Nephron (organoid): ENCODE measurements at regions not wholly inside any gene's neighbourhood (a gene's known extent, or its start where the extent isn't known, plus 50 kb on each side); places are given as distances from the start of the nearest gene placed in this dataset.

ENCODE experiments used
- H3K27ac Mint-ChIP-seq, 3 experiments: 2 replicates each; pipeline ENCODE4 v1.8.0; 2020; ENCODE audit warnings: mixed read lengths in 3 of 3, mild to moderate bottlenecking in 2 of 3, moderate library complexity in 1 of 3
- H3K27me3 Mint-ChIP-seq: 2 replicates; pipeline ENCODE4 v1.8.0; 2021; ENCODE audit warnings: low read depth, mild to moderate bottlenecking, moderate library complexity, mixed read lengths
- H3K36me3 Mint-ChIP-seq: 2 replicates; pipeline ENCODE4 v1.8.0; 2020; ENCODE audit warnings: low read depth, mixed read lengths
- H3K4me1 Mint-ChIP-seq: 2 replicates; pipeline ENCODE4 v1.8.0; 2020; ENCODE audit warnings: mixed read lengths
- H3K4me3 Mint-ChIP-seq, 3 experiments: 2 replicates each; pipeline ENCODE4 v1.8.0; 2020; ENCODE audit warnings: mild to moderate bottlenecking in 3 of 3, mixed read lengths in 3 of 3, moderate library complexity in 2 of 3
- H3K9me3 Mint-ChIP-seq: 2 replicates; pipeline ENCODE4 v1.8.0; 2020; ENCODE audit warnings: mixed read lengths
- TF ChIP-seq, protein P1 (sequence below), 3 experiments: fragments of 200-600 bp; sonication (generic); IDR thresholded peaks; one replicate each; pipeline ENCODE4 v1.5.0; 2021; ENCODE audit warnings: antibody characterized with exemption in 3 of 3; ENCODE audit not compliant: unreplicated experiment in 3 of 3

DNA sequence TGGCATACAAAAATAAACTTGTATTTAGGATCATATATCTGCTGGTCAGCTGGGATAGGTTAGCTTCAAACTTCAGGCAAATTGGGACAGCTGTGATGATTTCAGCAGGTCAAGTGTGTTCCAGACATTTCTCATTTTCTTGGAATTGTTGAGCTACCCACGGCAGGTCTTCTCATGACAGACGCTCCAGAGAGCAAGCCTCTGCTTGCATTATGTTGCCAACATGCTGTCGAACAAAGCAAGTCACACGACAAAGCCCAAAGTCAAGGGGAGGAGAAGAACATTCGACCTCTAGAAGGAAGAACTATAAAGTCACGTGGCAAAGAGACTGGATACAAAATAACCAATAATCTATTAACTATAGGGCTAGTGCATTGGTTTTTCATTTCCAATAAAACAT, 103.5 kb downstream of the RAB18 start:
- Mint-ChIP-seq H3K9me3 (peaks cover 3% of the 10 kb centered on the region), H3K27ac (no peak overlapping the region), H3K36me3 (no peaks in the 10 kb centered on the region), H3K4me3 (no peak overlapping the region), H3K4me1 (peaks cover 22% of the 10 kb centered on the region), H3K27me3 (peaks cover 9% of the 10 kb centered on the region)
- TF ChIP-seq, protein P1, sequence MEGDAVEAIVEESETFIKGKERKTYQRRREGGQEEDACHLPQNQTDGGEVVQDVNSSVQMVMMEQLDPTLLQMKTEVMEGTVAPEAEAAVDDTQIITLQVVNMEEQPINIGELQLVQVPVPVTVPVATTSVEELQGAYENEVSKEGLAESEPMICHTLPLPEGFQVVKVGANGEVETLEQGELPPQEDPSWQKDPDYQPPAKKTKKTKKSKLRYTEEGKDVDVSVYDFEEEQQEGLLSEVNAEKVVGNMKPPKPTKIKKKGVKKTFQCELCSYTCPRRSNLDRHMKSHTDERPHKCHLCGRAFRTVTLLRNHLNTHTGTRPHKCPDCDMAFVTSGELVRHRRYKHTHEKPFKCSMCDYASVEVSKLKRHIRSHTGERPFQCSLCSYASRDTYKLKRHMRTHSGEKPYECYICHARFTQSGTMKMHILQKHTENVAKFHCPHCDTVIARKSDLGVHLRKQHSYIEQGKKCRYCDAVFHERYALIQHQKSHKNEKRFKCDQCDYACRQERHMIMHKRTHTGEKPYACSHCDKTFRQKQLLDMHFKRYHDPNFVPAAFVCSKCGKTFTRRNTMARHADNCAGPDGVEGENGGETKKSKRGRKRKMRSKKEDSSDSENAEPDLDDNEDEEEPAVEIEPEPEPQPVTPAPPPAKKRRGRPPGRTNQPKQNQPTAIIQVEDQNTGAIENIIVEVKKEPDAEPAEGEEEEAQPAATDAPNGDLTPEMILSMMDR (IDR thresholded peaks at IDR 0.05; ENCODE audit: unreplicated experiment in 3 of 3), result no peak

DNA sequence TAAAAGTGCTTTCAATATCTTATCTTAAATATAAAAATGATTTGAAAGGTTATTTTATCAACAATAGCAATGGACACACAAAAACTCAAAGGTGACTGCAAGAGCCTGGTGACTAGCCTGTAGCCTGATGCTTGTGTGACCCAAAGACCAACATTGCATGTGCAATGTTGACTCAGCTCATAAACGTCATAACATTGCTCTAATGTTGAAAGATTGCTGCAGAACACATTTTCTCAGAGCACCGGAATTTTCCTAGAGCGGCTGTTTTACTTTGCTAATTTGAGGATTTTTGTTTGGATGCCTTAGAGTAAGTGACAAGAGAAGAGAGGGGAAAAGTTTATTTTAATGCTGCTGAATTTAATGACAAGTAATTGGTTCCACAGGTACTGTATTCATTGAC, 107.1 kb downstream of the RAB18 start:
- Mint-ChIP-seq H3K36me3 (no peaks in the 10 kb centered on the region), H3K9me3 (peaks cover 4% of the 10 kb centered on the region), H3K27me3 (peaks cover 7% of the 10 kb centered on the region), H3K27ac (peak overlapping the region in 2 of 3 experiments; percentile 66 to 69), H3K4me3 (no peak overlapping the region), H3K4me1 (peaks cover 43% of the 10 kb centered on the region)
- TF ChIP-seq, protein P1 (IDR thresholded peaks at IDR 0.05; ENCODE audit: unreplicated experiment in 3 of 3), result no peak

DNA sequence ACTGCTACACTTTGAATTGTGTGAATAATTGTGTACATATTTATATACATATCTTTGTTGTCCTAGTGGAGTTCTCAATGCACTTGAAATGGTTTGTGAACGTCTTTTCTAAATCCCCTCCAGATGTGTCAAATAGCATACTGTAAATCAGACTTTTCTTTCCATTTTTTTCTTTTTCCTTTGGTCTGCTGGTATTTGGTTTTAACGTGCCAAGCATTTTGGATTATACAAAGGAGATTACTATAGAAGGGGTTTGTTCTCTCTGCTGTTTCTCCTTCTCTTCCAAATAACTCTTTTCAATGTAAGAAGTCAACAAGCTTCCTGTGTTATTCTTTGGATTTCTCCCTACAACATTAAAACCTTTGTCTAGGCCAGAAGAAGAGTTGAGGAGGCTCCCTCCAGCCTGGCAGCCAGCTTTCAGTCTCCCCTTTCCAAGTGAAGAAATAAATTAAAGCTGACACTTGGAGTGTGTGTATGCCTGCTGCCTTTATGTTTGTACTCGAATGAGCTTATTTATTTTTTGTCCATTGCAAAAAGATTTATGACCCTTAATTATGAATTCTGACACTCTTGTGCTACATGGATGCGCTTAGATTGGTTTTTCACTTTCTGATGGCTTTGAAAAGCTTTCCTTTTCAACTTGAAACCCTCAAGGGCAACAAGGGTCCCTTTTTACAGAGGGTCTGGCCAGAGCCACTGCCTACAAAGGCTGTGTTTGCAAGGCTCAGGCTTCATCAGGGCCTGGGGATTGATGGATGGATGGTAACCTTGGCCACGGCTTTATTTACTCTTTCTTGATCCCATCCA, 107.8 kb downstream of the RAB18 start:
- peaks cover 4% of the 10 kb centered on the region for H3K9me3 Mint-ChIP-seq
- peak overlapping the region; percentile 60 to 69 (median 66) for H3K27ac Mint-ChIP-seq
- no peak overlapping the region for H3K4me3 Mint-ChIP-seq
- no peaks in the 10 kb centered on the region for H3K36me3 Mint-ChIP-seq
- H3K4me1 Mint-ChIP-seq, result peaks cover 43% of the 10 kb centered on the region
- no peaks in the 10 kb centered on the region for H3K27me3 Mint-ChIP-seq
- TF ChIP-seq, protein P1 (IDR thresholded peaks at IDR 0.05; ENCODE audit: unreplicated experiment in 3 of 3), result no peak

DNA sequence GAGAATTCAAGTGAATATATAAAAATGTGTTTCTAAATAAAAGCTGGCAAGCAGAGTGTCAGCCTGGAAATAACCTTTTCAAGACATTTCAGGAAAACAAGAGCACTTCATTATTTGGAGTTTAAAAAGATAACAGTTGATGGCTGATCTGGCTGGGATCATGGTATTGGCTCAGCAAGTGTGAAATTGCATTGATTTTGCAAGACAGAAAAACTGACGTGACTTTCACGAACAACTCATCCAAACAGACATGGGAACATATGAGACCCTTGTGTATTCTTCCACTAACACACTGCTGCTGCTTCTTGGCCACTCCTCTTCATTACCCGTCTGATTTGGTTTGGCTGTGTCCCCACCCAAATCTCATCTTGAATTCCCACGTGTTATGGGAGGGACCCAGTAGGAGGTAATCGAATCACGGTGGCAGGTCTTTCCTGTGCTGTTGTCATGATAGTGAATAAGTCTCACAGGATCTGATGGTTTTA, 108.5 kb downstream of the RAB18 start:
- Mint-ChIP-seq H3K9me3 (peaks cover 4% of the 10 kb centered on the region), H3K27ac (peak overlapping the region in 2 of 3 experiments; percentile 29 to 69), H3K4me3 (no peak overlapping the region), H3K27me3 (no peaks in the 10 kb centered on the region), H3K4me1 (peaks cover 40% of the 10 kb centered on the region), H3K36me3 (no peaks in the 10 kb centered on the region)
- TF ChIP-seq, protein P1 (IDR thresholded peaks at IDR 0.05; ENCODE audit: unreplicated experiment in 3 of 3), result no peak

DNA sequence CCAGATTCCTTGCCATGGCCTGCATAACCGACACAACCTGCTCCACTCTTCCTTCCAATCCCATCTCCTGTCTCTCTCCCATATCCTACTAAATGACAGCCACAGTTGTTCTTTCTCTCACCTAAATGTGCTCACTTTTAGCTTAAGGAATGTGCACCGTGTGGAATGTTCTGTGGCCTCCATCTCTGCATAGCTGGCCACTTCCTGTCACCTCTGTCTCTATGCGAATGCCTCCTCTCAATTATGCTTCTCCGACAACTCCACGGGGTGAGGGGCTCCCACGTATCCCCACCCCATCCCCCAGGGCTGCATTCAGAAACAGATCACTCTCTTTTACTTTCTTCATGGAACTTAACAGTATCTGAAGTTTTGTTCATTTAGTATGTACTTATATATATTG, 110.7 kb downstream of the RAB18 start:
- peaks cover 4% of the 10 kb centered on the region for H3K9me3 Mint-ChIP-seq
- no peaks in the 10 kb centered on the region for H3K36me3 Mint-ChIP-seq
- H3K4me1 Mint-ChIP-seq, result peaks cover 54% of the 10 kb centered on the region
- no peaks in the 10 kb centered on the region for H3K27me3 Mint-ChIP-seq
- TF ChIP-seq, protein P1 (IDR thresholded peaks at IDR 0.05; ENCODE audit: unreplicated experiment in 3 of 3), result no peak
- no peak overlapping the region for H3K27ac Mint-ChIP-seq
- H3K4me3 Mint-ChIP-seq, result no peak overlapping the region
